ENCODE measurements at regions not wholly inside any gene's neighbourhood (a gene's known extent, or its start where the extent isn't known, plus 50 kb on each side); places are given as distances from the start of the nearest gene placed in this dataset.

- no peaks in the 10 kb centered on the region for H3K27me3 Mint-ChIP-seq
- CTCF ChIA-PET, result no interaction called here
Observed at GRCh38 chr11:92276773-92277172, 52.2 kb downstream of the FAT3 start.

DNA sequence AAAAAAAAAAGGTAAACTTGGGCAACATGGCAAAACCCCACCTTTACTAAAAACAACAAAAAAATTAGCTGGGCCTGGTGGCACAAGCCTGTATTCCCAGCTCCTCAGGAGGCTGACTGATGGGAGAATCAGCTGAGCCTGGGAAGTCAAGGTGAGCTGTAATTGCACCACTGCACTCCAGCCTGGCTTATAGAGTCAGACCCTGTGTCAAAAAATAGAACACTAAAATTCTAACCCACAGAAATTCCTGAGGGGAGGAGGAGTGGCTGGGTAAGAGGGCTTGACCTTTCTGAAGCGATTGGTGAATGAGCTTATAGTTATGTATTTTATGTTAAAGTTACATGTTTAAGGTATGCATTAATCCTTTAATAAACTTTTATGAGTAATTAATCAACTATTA, 53.3 kb downstream of the FAT3 start:
- Mint-ChIP-seq H3K9me3 (no peaks in the 10 kb centered on the region), H3K36me3 (ENCODE audit: low read depth) (no peaks in the 10 kb centered on the region), H3K27me3 (no peaks in the 10 kb centered on the region), H3K27ac (no peak overlapping the region), H3K4me3 (no peak overlapping the region), H3K4me1 (no peaks in the 10 kb centered on the region)
- DNase-seq, result no peak
- ChIA-PET CTCF (no interaction called here), POLR2A (no interaction called here)

More at GRCh38 chr11:92276773-92277172, 52.2 kb downstream of the FAT3 start:
- DNase-seq, result no peak
- H3K27ac Mint-ChIP-seq, result no peak overlapping the region
- H3K4me1 Mint-ChIP-seq, result no peaks in the 10 kb centered on the region
- no peak overlapping the region for H3K4me3 Mint-ChIP-seq
- H3K36me3 Mint-ChIP-seq (ENCODE audit: low read depth), result no peaks in the 10 kb centered on the region
- no peaks in the 10 kb centered on the region for H3K9me3 Mint-ChIP-seq
- POLR2A ChIA-PET, result no interaction called here

DNA sequence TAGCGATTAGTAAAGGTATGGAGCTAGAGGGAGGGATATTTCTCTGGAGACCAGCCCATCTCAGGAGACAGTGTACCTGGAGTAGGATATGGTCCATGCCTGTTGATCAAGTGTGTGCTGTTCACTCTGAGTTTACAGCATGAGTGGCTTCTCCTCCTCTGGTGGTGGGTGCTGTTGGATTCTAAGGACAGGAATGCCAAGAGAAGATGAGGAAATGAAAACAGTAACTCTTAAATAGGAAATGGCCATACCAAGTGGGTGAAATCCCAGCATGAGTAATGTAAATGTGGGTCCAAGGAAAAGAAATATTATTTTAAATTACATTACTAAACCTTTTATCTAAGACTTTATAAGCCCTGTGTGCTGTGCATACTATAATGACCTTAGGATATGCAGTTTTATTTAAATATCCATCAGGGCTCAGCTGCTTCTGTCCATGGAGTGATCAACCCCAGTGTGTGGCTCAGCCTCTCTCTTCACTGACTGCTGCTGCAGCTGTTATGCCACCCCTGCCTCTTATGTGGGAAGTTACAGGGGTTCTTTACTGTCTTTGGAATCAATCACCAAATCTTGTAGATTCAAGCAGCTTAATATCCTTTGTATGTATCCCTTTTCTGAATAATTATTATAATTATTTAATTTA, 54.3 kb downstream of the FAT3 start:
- H3K9me3 Mint-ChIP-seq, result no peaks in the 10 kb centered on the region
- H3K36me3 Mint-ChIP-seq (ENCODE audit: low read depth), result no peaks in the 10 kb centered on the region
- no peaks in the 10 kb centered on the region for H3K27me3 Mint-ChIP-seq
- H3K27ac Mint-ChIP-seq, result no peak overlapping the region
- CTCF ChIA-PET, result no interaction called here
- no peaks in the 10 kb centered on the region for H3K4me1 Mint-ChIP-seq
- no peak overlapping the region for H3K4me3 Mint-ChIP-seq
- DNase-seq, result no peak
- POLR2A ChIA-PET, result no interaction called here

- no peaks in the 10 kb centered on the region for H3K27me3 Mint-ChIP-seq
- no peak overlapping the region for H3K27ac Mint-ChIP-seq
- ChIA-PET CTCF (no interaction called here), POLR2A (no interaction called here)
- no peaks in the 10 kb centered on the region for H3K36me3 Mint-ChIP-seq (ENCODE audit: low read depth)
- no peaks in the 10 kb centered on the region for H3K4me1 Mint-ChIP-seq
- no peak for DNase-seq
- H3K9me3 Mint-ChIP-seq, result no peaks in the 10 kb centered on the region
- H3K4me3 Mint-ChIP-seq, result no peak overlapping the region
Observed at GRCh38 chr11:92284107-92284506, 59.5 kb downstream of the FAT3 start.

DNA sequence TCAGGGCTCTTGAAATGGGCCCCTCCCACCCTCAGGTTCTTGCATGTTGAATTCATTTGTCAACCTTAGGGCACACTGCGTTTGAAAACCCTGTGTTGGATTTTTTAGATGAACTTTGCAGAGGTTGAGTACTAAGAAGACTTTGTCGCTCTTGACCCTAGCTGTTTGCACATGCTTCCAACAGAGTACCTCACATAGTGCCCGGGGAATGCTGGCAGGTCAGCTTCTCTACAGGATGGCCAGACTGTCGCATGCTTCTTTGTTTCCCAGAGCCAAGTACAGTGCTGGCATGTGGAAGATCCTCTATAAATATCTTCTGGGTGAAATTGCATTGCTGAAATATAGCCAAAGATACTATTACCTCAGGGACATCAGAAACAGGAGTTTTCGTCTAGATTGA, 59.9 kb downstream of the FAT3 start:
- Mint-ChIP-seq H3K36me3 (ENCODE audit: low read depth) (no peaks in the 10 kb centered on the region), H3K27me3 (no peaks in the 10 kb centered on the region), H3K4me1 (no peaks in the 10 kb centered on the region), H3K4me3 (no peak overlapping the region), H3K27ac (no peak overlapping the region), H3K9me3 (no peaks in the 10 kb centered on the region)
- no peak for DNase-seq
- ChIA-PET POLR2A (no interaction called here), CTCF (no interaction called here)

DNA sequence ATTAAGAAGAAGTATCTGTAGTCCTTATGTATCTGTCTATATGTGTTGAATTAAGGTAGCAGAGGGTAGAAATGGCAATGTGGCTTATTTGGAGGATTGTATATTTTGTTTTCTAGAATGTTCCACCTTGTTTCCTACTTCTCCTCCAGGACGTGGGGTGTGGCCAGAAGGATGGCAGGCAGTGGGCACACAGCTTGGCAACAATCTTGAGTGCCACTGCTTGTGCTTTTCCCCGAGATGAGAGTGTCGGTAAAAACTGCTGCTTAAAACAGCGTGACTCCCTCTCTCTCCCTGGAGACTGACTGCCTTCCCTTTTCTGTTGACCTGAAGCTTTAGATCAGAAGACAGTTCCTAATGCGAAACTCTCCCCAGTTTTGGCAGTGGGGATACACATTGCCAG, 61.2 kb downstream of the FAT3 start:
- POLR2A ChIA-PET, result no interaction called here
- CTCF ChIA-PET, result no interaction called here
- H3K4me1 Mint-ChIP-seq, result no peaks in the 10 kb centered on the region
- no peaks in the 10 kb centered on the region for H3K9me3 Mint-ChIP-seq
- no peak for DNase-seq
- no peaks in the 10 kb centered on the region for H3K27me3 Mint-ChIP-seq
- H3K36me3 Mint-ChIP-seq (ENCODE audit: low read depth), result no peaks in the 10 kb centered on the region
- no peak overlapping the region for H3K27ac Mint-ChIP-seq
- no peak overlapping the region for H3K4me3 Mint-ChIP-seq

- CTCF ChIA-PET, result no interaction called here
- Mint-ChIP-seq H3K27ac (no peak overlapping the region), H3K27me3 (no peaks in the 10 kb centered on the region), H3K36me3 (ENCODE audit: low read depth) (no peaks in the 10 kb centered on the region), H3K4me1 (no peaks in the 10 kb centered on the region), H3K9me3 (no peaks in the 10 kb centered on the region), H3K4me3 (no peak overlapping the region)
- no peak for DNase-seq
- POLR2A ChIA-PET, result no interaction called here
Observed at GRCh38 chr11:92286709-92287108, 62.1 kb downstream of the FAT3 start.

DNA sequence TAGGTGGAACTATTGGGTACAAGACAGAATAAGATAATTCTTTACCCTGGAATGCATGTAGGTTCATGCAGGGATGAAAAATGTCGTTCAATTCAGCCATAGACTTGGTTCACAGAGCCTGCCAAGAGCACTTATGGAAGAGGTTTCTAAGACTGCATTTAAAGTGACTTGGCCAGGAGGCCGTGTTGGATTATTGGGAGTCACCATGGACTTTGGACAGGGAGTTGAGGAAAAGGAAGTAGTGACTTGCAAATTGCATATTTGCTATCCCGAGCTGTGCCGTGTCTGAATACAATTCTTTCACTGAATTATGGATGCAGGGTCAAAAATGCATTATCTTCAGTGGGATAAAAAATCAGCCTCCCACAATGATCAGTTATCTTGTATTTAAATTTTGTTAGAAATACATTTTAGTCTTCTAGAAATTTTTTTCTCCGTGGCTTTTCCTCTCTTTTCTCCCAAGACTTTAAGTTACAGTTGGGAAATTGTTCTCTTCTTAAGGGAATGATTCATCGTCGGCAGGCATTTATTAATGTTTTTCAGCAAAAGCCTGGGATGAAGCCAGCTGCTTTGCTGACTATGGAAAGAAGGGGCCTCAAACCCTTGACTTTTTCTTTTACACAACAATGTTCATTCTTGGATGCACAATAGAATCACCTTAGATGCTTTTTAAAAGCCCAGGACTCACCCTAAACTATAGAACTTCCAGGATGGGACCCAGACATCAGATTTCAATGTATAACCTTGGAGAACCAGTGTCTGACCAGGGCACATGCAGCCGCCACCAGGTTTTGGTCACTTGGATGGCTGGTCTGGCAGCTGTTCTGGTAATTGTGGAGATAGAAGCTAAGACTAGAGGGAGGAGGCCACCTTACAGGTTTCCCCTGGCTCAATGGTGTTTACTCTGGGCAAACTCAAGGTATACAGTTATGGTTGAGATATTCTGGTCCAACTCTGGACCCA, 70.8 kb downstream of the FAT3 start:
- H3K36me3 Mint-ChIP-seq (ENCODE audit: low read depth), result no peaks in the 10 kb centered on the region
- POLR2A ChIA-PET, result no interaction called here
- no peaks in the 10 kb centered on the region for H3K27me3 Mint-ChIP-seq
- no peak overlapping the region for H3K4me3 Mint-ChIP-seq
- H3K27ac Mint-ChIP-seq, result no peak overlapping the region
- peaks cover 4% of the 10 kb centered on the region for H3K9me3 Mint-ChIP-seq
- no peak for DNase-seq
- CTCF ChIA-PET, result no interaction called here
- H3K4me1 Mint-ChIP-seq, result no peaks in the 10 kb centered on the region

- Mint-ChIP-seq H3K4me3 (no peak overlapping the region), H3K9me3 (peaks cover 4% of the 10 kb centered on the region), H3K36me3 (ENCODE audit: low read depth) (no peaks in the 10 kb centered on the region), H3K27ac (no peak overlapping the region), H3K27me3 (no peaks in the 10 kb centered on the region), H3K4me1 (no peaks in the 10 kb centered on the region)
- CTCF ChIA-PET, result no interaction called here
- DNase-seq, result no peak
- POLR2A ChIA-PET, result no interaction called here
Observed at GRCh38 chr11:92296138-92296515, 71.5 kb downstream of the FAT3 start.

DNA sequence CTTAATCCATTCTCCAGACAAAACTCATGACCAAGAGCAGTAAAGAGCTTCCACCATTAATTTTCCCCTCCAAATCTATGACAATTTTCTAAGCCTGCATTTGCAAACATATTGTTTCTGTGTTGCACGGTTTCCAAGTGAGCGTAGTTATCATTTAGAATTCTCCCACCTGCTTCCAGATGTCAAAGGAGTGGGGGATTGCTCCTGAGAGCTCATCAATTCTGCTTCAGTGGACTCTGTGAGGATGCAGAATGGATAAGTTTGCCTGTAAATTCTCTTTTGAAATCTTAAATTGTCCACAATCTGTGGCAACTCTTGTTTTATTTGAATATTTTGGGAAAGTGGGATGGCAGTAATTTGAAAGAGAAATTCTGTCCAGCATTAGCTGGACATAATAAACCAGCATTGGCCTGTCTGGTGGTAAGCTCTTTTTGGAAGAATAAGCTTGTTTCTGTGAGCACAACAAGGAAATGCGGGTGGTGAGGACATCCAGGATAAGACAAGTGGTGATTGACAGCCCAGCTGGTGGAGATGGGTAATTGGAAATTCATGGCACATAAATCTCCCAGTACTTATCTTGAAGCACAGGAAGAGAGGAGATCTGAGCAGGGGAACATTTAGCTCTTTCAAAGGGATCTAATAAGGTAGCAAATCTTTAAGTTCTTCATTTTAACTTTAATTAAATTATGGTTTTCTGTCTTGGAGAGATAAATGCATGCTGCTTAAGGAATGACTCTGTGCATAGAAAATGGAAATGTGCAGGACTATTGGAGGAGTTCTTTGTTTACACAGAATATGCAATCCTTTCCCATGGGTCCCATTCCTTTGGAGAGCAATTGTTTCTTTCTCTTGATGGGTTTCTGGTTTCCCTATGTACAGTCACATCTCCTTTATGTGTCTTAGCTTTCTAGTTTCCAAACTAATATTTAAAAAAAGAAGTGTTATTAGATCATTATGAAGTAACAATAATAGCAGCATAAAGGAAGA, 73.2 kb downstream of the FAT3 start:
- Mint-ChIP-seq H3K27me3 (no peaks in the 10 kb centered on the region), H3K27ac (no peak overlapping the region), H3K4me1 (no peaks in the 10 kb centered on the region), H3K36me3 (ENCODE audit: low read depth) (no peaks in the 10 kb centered on the region), H3K9me3 (peaks cover 4% of the 10 kb centered on the region), H3K4me3 (no peak overlapping the region)
- no peak for DNase-seq
- POLR2A ChIA-PET, result no interaction called here
- CTCF ChIA-PET, result no interaction called here

DNA sequence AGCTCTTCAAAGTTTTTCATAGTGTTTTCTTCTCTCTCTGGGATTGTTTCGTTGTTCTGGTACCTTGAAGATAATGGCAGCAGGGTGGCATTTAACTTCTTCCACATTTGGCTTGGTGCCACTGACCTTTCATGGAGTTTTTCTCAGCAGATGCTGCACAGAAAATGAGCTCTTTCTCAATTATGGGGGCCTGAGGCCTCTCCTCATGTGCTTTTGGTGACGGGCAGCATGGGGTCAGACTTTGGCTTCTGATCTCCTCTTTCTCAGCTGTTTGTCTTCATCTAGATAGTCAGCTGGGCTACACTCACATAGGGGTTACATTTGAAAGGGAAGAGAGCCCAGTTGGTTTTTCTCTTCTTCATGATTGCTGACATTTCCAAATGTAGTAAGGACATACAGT, 76.3 kb downstream of the FAT3 start:
- H3K4me1 Mint-ChIP-seq, result no peaks in the 10 kb centered on the region
- ChIA-PET POLR2A (no interaction called here), CTCF (no interaction called here)
- no peak overlapping the region for H3K4me3 Mint-ChIP-seq
- no peaks in the 10 kb centered on the region for H3K27me3 Mint-ChIP-seq
- no peak for DNase-seq
- no peak overlapping the region for H3K27ac Mint-ChIP-seq
- peaks cover 3% of the 10 kb centered on the region for H3K9me3 Mint-ChIP-seq
- no peaks in the 10 kb centered on the region for H3K36me3 Mint-ChIP-seq (ENCODE audit: low read depth)

- Mint-ChIP-seq H3K4me1 (no peaks in the 10 kb centered on the region), H3K27me3 (no peaks in the 10 kb centered on the region), H3K4me3 (no peak overlapping the region), H3K9me3 (peaks cover 3% of the 10 kb centered on the region), H3K36me3 (ENCODE audit: low read depth) (no peaks in the 10 kb centered on the region), H3K27ac (no peak overlapping the region)
- DNase-seq, result no peak
- POLR2A ChIA-PET, result no interaction called here
- CTCF ChIA-PET, result no interaction called here
Observed at GRCh38 chr11:92302770-92303169, 78.2 kb downstream of the FAT3 start.

DNA sequence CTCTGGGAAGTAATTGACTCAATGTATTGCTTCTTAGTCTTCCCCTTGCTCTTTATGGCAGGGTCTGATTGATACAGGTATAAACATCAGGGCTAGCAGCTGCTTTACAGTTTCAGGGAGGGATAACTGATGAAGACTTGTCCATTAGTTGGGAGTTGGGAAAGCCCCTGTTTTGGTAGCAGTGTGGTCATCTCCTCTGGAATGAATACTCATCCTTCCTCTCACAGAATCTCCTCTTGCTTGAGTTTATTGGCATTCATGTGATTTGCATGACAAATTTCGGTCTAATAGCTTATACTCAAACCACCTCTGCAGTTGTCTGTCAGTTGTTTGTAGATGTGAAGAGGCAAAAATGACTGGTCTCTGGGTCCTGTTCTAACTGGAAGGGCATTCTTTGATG, 79.7 kb downstream of the FAT3 start:
- CTCF ChIA-PET, result no interaction called here
- no peaks in the 10 kb centered on the region for H3K27me3 Mint-ChIP-seq
- H3K36me3 Mint-ChIP-seq (ENCODE audit: low read depth), result no peaks in the 10 kb centered on the region
- POLR2A ChIA-PET, result no interaction called here
- no peak overlapping the region for H3K4me3 Mint-ChIP-seq
- H3K27ac Mint-ChIP-seq, result no peak overlapping the region
- peaks cover 3% of the 10 kb centered on the region for H3K9me3 Mint-ChIP-seq
- no peak for DNase-seq
- H3K4me1 Mint-ChIP-seq, result no peaks in the 10 kb centered on the region
